Renal cortex interstitium (tissue), 11 donors: ENCODE measurements at regions not wholly inside any gene's neighbourhood (a gene's known extent, or its start where the extent isn't known, plus 50 kb on each side); places are given as distances from the start of the nearest gene placed in this dataset.
A peak's percentile ranks its signal among the peaks of the same experiment; 100 is the strongest.
"Not testable (repeated sequence)": the region's sequence is repeated elsewhere in the genome, so short reads cannot be mapped to it uniquely, and the experiment has no call there.

ENCODE experiments used
- DNase-seq, 11 donors: peaks; one replicate each; pipeline ENCODE4 v3.0.0-alpha.2; 2013; ENCODE audit warnings: low read depth in 9 of 11, low spot score in 4 of 11; ENCODE audit errors: extremely low read depth in 1 of 11

DNA sequence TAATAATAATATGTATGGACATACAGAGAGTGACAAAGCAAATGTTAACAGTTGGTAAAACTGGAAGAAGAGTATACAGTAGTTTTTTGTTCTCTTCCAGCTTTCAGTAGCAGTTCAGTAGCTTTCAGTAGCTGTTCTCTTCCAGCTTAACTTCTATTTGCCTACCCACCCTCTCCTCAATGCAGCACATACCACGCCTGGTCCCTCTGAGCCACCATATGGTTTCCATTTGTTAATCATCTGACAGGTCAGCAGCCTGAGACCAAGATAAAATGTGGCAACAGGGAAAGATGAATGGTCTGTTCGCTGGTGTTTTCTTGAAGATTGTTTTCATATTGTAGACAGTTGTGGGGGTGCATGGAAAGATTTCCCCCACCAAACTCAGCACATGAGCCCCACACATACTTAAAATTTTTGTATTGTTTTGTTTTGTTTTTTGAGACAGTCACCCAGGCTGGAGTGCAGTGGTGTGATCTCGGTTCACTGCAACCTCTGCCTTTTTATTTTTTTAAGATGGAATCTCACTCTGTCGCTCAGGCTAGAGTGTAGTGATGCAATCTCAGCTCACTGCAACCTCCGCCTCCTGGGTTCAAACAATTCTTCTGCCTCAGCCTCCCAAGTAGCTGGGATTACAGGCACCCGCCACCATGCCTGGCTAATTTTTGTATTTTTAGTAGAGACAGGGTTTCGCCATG lies 56.8 kb downstream of the ATP6V0E2 start:
- peak; percentile 51 to 87 (median 67) for DNase-seq

GRCh38 chr7:149933776-149934175 lies 60.0 kb downstream of the ATP6V0E2 start:
- peak in 2 of 11 donors; percentile 2 to 25 for DNase-seq

DNA sequence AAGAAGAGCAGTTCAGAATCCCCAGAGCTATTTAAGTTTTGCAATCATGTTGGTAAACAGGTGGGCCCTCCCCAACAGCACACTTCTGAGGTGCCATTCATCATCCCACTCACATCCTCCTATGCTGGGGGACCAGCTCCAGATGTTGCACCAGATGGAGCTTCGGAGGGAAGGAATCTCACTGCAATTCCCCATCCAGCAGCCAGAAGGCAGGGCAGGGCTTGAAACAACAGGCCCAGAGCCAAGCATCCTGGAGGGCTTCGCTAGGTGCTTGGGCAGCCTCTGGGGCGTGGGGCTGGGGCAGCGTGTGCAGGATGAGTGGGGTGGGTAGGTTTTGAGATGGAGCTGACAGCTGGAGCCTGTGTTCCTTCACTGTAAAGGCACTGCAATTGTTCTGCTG lies 73.6 kb downstream of the ATP6V0E2 start:
- not testable (repeated sequence) for DNase-seq

- DNase-seq, result not testable (repeated sequence)
Observed at GRCh38 chr7:149948444-149948843, 74.7 kb downstream of the ATP6V0E2 start.

DNA sequence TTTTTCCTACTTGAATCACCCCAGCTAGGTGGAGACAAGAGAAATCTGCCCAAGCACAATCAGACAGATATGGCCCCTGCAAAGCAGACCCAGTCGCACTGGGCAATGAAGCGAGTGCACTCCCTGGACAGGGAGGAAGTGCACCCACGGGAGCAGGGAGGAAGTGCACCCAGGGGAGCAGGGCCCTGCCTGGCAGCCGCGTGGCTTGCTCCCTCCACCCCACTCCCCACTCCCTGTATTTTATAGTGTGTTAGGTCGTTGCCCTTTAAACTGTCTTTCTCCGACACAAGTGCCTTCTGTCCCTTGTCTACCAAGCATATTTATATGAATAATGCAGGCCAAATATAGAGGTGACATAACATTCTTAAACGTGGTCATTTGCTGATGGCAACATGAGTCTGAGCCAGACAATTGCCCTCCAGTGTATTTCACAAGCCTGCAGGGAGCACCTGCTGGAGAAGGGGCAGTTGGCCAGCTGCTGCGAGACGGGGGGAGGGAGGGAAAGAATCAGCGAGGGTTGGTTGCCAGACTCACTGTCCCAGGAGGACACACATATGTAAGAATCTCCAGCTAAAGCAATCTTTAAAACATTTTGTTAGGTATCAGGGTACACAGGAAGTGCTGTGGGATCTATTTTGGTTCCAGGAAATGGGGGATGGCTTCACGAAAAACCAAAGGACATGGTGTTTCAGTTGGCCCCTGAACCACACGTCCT lies 76.3 kb downstream of the ATP6V0E2 start:
- not testable (repeated sequence) for DNase-seq

DNA sequence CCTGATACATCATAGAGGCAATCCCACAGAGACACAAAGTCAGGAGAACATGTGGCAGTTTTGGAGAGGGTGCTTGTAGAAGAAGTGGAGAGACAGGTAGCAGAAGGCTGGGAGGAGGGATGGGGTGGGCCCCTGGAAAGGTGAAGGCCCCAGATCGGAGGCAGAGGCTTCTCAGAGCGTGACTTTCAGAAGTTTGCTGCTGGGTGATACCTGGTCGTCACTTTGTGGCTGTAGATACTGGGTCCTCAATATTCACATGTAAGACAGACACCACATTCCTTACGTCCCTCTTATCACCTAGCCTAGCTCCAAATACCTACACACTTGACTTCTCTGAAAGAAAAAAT lies 76.8 kb downstream of the ATP6V0E2 start:
- not testable (repeated sequence) for DNase-seq

- DNase-seq, result not testable (repeated sequence)
Observed at GRCh38 chr7:149951579-149951978, 77.8 kb downstream of the ATP6V0E2 start.

- not testable (repeated sequence) for DNase-seq
Observed at GRCh38 chr7:149958880-149959279, 85.1 kb downstream of the ATP6V0E2 start.

- not testable (repeated sequence) for DNase-seq
Observed at GRCh38 chr7:149960863-149961262, 87.1 kb downstream of the ATP6V0E2 start.

DNA sequence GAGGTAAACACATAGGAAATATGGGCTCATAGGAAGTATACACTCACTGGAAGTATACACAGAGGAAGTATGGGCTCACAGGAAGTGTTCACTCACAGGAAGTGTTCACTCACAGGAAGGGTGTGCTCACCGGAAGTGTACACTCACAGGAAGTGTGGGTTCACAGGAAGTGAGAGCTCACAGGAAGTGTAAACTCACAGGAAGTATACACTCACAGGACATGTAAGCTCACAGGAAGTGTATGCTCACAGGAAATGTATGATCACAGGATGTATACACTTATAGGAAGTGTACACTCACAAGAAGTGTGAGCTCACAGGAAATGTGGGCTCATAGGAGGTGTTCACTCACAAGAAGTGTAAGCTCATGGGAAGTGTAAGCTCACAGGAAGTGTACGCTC lies 88.1 kb downstream of the ATP6V0E2 start:
- not testable (repeated sequence) for DNase-seq

DNA sequence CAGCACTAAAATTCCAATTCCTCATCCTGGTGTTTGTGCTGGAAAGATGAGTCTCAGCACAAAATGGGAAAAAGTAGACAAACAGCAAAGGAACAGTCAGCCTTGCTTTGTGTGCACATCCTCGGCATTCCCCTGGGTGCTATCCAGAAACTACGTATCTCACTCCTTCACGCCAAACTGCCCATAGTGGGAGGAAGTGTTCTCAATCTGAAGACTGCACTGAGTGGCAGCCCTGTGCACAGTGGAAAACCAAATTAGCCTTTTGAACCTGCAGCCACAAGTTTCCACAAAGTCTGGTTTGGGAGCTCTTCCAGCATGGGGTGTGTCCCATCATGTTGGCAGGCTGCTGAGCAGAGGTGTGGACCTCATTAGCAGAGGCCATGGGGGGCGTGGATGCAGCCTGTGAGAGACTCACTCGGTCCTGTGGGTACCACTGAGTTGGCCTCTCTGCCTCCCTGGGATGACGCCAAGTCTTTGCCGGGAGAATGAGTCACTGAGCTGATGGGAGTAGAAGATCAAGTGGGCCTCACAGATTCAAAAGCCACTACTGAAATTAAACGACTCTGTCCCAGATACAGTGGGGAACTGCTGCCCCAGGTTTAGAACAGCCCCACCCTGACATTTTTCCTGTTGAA lies 89.0 kb downstream of the ATP6V0E2 start:
- not testable (repeated sequence) for DNase-seq

- DNase-seq, result not testable (repeated sequence)
Observed at GRCh38 chr7:149963985-149964384, 90.2 kb downstream of the ATP6V0E2 start.

DNA sequence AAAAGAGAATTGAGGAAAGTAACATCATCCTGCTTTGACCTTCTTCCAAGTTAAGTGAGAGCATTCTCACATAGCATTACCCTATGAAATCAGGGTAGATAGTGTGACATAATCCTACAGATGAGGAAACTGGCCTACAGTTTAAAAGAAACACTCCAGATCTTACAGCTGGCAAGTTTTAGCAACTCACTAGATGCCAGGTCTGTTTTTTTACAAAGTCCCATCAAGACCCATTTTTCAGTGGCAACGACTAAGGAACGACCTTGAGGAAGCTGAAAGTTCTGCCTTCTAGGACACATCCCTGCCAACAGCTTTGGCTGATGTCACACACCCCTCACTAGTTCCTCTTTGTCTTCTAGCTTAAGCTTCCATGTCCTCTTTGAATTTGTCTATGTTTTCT lies 92.7 kb downstream of the ATP6V0E2 start:
- DNase-seq, result not testable (repeated sequence)

DNA sequence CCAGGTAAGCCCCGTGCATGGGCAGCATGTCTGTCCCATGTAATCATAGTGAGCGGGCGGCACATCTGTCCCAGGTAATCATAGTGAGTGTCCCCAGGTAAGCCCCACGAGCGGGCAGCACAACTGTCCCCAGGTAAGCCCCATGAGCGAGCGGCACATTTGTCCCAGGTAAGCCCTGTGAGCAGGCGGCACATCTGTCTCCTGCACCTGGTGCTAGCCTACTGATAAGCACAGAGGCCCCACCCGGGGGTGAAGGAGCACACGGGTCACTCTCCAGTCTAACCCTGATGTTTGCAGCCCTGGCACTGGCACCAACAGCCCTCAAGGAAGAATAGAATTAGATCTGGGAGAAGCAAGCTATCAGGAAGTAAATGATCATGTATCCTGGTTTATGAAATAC lies 99.2 kb downstream of the ATP6V0E2 start:
- not testable (repeated sequence) for DNase-seq

- not testable (repeated sequence) for DNase-seq
Observed at GRCh38 chr7:149973681-149974080, 99.9 kb downstream of the ATP6V0E2 start.

DNA sequence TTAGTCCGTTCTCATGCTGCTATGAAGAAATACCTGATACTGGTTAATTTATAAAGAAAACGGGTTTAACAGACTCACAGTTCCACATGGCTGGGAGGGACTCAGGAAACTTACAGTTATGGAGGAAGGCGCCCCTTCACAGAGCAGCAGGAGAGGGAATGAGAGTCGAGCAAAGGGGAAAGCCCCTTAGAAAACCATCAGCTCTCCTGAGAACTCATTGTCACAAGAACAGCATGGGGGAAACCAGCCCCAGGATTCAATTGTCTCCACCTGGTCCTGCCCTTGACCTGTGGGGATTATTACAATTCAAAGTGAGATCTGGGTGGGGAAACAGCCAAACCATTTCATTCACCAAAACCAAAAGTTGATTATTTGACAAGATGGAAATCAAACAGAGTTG lies 101.8 kb downstream of the ATP6V0E2 start:
- not testable (repeated sequence) for DNase-seq

GRCh38 chr7:149978537-149978936 lies 104.8 kb downstream of the ATP6V0E2 start:
- DNase-seq, result not testable (repeated sequence)

DNA sequence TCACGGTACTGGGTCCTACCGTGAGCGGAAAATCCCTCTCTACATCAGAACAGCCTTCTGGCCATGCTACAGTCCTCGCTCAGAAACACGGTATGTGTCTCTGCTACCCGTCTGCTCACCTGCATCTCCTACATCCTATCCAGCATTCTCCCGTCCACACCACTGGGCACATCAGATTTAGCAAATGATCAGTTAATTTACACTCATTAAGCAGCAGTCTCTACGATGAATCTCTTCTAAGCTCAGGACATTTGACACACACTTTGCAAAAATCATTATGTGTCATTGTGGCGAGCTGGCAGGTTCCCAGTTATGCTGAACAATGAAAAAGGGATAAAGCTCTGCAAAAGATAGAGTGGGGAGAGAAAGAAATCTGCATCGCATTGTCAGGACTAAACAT lies 105.2 kb downstream of the ATP6V0E2 start:
- DNase-seq, result not testable (repeated sequence)

- DNase-seq, result not testable (repeated sequence)
Observed at GRCh38 chr7:149982537-149983112, 108.9 kb downstream of the ATP6V0E2 start.

- not testable (repeated sequence) for DNase-seq
Observed at GRCh38 chr7:149986866-149987265, 113.1 kb downstream of the ATP6V0E2 start.
